GM12878 (cell line): ENCODE measurements at regions not wholly inside any gene's neighbourhood (a gene's known extent, or its start where the extent isn't known, plus 50 kb on each side); places are given as distances from the start of the nearest gene placed in this dataset.

Experiments used
- ATAC-seq: fragments of 200-7000 bp; cut with Tn5 transposase; 3 replicates; pipeline ENCODE4 v1.9.1; 2020; ENCODE audit warnings: mild to moderate bottlenecking, moderate library complexity
- BruUV-seq: library from RNA; stranded (reverse); fragments of 400-500 nt; replicated peaks from 2 replicates; lab custom pipeline; 2021; lab: Mats Ljungman, UMichigan
- CTCF ChIA-PET: fragments of 300-600 bp; sonication (Branson Sonifier 250); formaldehyde crosslinking; extraction: SDS; loops from one replicate; lab custom pipeline; 2021; ENCODE audit warnings: inconsistent platforms; lab: Yijun Ruan, JAX
- POLR2A ChIA-PET: fragments of 350-600 bp; formaldehyde crosslinking; extraction: SDS; loops from one replicate; lab custom pipeline; 2021; ENCODE audit warnings: inconsistent platforms; lab: Charles Lee
- RAD21 ChIA-PET: fragments of 300-600 bp; sonication (Branson Sonifier 250); formaldehyde crosslinking; loops from one replicate; lab custom pipeline; 2023; ENCODE audit warnings: antibody characterized with exemption; ENCODE audit not compliant: unreplicated experiment; lab: Charles Lee
- SMC1A ChIA-PET: fragments of 300-600 bp; sonication (Branson Sonifier 250); formaldehyde crosslinking; loops from one replicate; lab custom pipeline; 2023; ENCODE audit not compliant: unreplicated experiment, uncharacterized antibody; lab: Charles Lee
- DNase-seq: peaks from one replicate; pipeline ENCODE4 v3.0.0-alpha.2; 2011; ENCODE audit warnings: low read depth, low spot score
- FAIRE-seq: peaks from 3 replicates; lab custom pipeline; 2011; peaks lifted over from hg19 to GRCh38; lab: Jason Lieb, UNC
- H2AFZ ChIP-seq: 2 replicates; pipeline ENCODE4 v1.6.0; 2011; ENCODE audit warnings: low read depth, low read length, control low read depth; ENCODE audit not compliant: control insufficient read depth
- H3K27ac ChIP-seq: 2 replicates; pipeline ENCODE4 v1.5.1; 2011; ENCODE audit warnings: control low read depth; ENCODE audit not compliant: control insufficient read depth, insufficient read depth
- H3K27me3 ChIP-seq, 2 experiments: replicated peaks in 1 of 2; 2 replicates each; pipeline versions ENCODE4 v1.6.0 to v1.6.1; 2011; ENCODE audit warnings: low read length in 1 of 2; ENCODE audit not compliant: control insufficient read depth in 2 of 2, insufficient read depth in 2 of 2
- H3K36me3 ChIP-seq, 2 experiments: 2 replicates each; pipeline ENCODE4 v1.5.1; 2011; ENCODE audit warnings: low read length in 1 of 2; ENCODE audit not compliant: control insufficient read depth in 2 of 2, insufficient read depth in 2 of 2
- H3K4me1 ChIP-seq: 2 replicates; pipeline ENCODE4 v1.6.1; 2011; ENCODE audit warnings: mild to moderate bottlenecking, low read length, moderate library complexity, mixed read lengths; ENCODE audit not compliant: control insufficient read depth, insufficient read depth
- H3K4me2 ChIP-seq: 2 replicates; pipeline ENCODE4 v1.6.0; 2011; ENCODE audit warnings: control low read depth; ENCODE audit not compliant: control insufficient read depth, insufficient read depth
- H3K4me3 ChIP-seq: fragments of 200-600 bp; sonication (generic); 2 replicates; pipeline ENCODE4 v1.5.1; 2016
- H3K79me2 ChIP-seq: 2 replicates; pipeline ENCODE4 v1.6.0; 2011; ENCODE audit warnings: low read length; ENCODE audit not compliant: control insufficient read depth, insufficient read depth
- H3K9ac ChIP-seq: 2 replicates; pipeline ENCODE4 v1.8.0; 2011; ENCODE audit warnings: low read length, control low read depth, mixed read lengths; ENCODE audit not compliant: control insufficient read depth, insufficient read depth
- H3K9me3 ChIP-seq: replicated peaks from 3 replicates; pipeline ENCODE4 v1.5.1; 2011; ENCODE audit warnings: mild to moderate bottlenecking, low read length; ENCODE audit not compliant: control insufficient read depth, insufficient read depth
- H4K20me1 ChIP-seq: 2 replicates; pipeline ENCODE4 v1.6.0; 2011; ENCODE audit not compliant: control insufficient read depth, insufficient read depth
- HDGF ChIP-seq: fragments of 450-650 bp; IDR thresholded peaks from 2 replicates; pipeline ENCODE4 v1.6.1; 2016; ENCODE audit warnings: antibody characterized with exemption
- RUNX3 ChIP-seq: IDR thresholded peaks from 2 replicates; pipeline ENCODE4 v1.6.1; 2012; ENCODE audit warnings: low read length, inconsistent platforms
- WGBS: methylation state at CpG from one replicate; pipeline ENCODE4 v1.1.6; 2016; ENCODE audit warnings: low lambda C conversion rate; ENCODE audit not compliant: insufficient replicate concordance, insufficient coverage; ENCODE audit errors: missing lambda C conversion rate; 5-methylcytosine and 5-hydroxymethylcytosine counted together
- in situ Hi-C: fragments of 300-500 bp; cut with MboI; formaldehyde crosslinking; loops from 9 replicates; pipeline ENCODE4 v1.14.3; 2018; ENCODE audit warnings: mixed read lengths
- intact Hi-C: fragments of 100-400 bp; cut with micrococcal nuclease; formaldehyde crosslinking; loops from one replicate; pipeline ENCODE4 v1.14.2; 2022; ENCODE audit not compliant: unreplicated experiment

DNA sequence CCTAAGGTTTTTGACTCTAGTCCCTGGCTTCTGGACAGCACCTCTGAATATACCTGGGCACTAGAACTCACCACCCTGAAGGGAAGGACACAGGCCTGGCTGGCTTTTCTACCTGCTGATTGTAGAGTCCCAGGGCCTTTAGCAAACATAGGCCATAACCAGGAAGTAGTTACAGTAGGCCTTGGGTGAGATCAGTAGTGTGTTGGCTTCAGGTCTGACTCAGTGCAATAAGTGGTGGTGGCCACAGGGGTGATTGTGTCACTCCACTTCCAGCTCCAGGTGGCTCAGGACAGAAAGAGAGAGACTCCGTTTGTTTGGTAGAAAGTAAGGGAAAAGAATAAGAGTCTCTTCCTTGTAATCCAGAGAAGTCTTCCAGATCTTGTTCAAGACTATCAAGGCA lies 101.7 kb upstream of the LGALSL start:
- Histone ChIP-seq H4K20me1 (no peaks in the 10 kb centered on the region), H3K9ac (no peak overlapping the region), H3K4me1 (no peaks in the 10 kb centered on the region), H3K36me3 (no peaks in the 10 kb centered on the region), H3K27me3 (no peaks in the 10 kb centered on the region; a peak in 1 of 4 replicates), H2AFZ (no peak overlapping the region), H3K27ac (no peak overlapping the region), H3K9me3 (no peaks in the 10 kb centered on the region), H3K4me3 (no peak overlapping the region), H3K79me2 (no peaks in the 10 kb centered on the region), H3K4me2 (no peak overlapping the region)
- DNase-seq (no peak), ATAC-seq (peak; percentile 61), FAIRE-seq (no peak)
- POLR2A ChIA-PET: no interaction called here
- WGBS: 0% methylated on average over 1 of the region's 1 CpG
- in situ Hi-C loops: no loop called here
- SMC1A ChIA-PET: no interaction called here
- RAD21 ChIA-PET: no interaction called here
- TF ChIP-seq HDGF: no peak
- intact Hi-C loops: no loop called here
- CTCF ChIA-PET: interaction anchor here (1.5 to 2.6 kb wide), 2 partner anchors 12 to 22 kb away, joined by 5 to 8 read pairs; no protein-coding TSS in a partner anchor
- BruUV-seq: no TSS peak

- POLR2A ChIA-PET: no interaction called here
- RAD21 ChIA-PET: interaction anchor here (0.6 kb wide), 1 partner anchor 98 kb away, joined by 3 read pairs; no protein-coding TSS in a partner anchor
- no peaks in the 10 kb centered on the region; a peak in 1 of 4 replicates for H3K27me3 ChIP-seq
- no peaks in the 10 kb centered on the region for H4K20me1 ChIP-seq
- no peak overlapping the region for H3K4me3 ChIP-seq
- no peak for TF ChIP-seq HDGF
- peak; percentile 44 for TF ChIP-seq RUNX3
- CTCF ChIA-PET: interaction anchor here (0.7 to 2.6 kb wide), 4 partner anchors 24 to 133 kb away, joined by 3 to 8 read pairs (median 5); no protein-coding TSS in a partner anchor
- in situ Hi-C loops: no loop called here
- WGBS: 23% methylated on average over 11 of the region's 11 CpGs
- peaks cover 6% of the 10 kb centered on the region; the same call in 1 of the 2 replicates for H3K4me1 ChIP-seq
- SMC1A ChIA-PET: interaction anchor here (2.8 kb wide), 1 partner anchor 24 kb away, joined by 9 read pairs; no protein-coding TSS in a partner anchor
- no peak for FAIRE-seq
- H3K79me2 ChIP-seq: no peaks in the 10 kb centered on the region
- no peak for DNase-seq
- H3K9me3 ChIP-seq: no peaks in the 10 kb centered on the region
- no peak overlapping the region for H3K27ac ChIP-seq
- no peak overlapping the region for H3K9ac ChIP-seq
- H2AFZ ChIP-seq: no peak overlapping the region
- no TSS peak for BruUV-seq
- H3K36me3 ChIP-seq: no peaks in the 10 kb centered on the region
- no peak for ATAC-seq
- H3K4me2 ChIP-seq: no peak overlapping the region
- intact Hi-C loops: no loop called here
Measured at GRCh38 chr2:64354857-64355680, 98.9 kb upstream of the LGALSL start.
